GM23338 (cell line): ENCODE measurements at regions not wholly inside any gene's neighbourhood (a gene's known extent, or its start where the extent isn't known, plus 50 kb on each side); places are given as distances from the start of the nearest gene placed in this dataset.

Experiments
- ATAC-seq: fragments of 200-7000 bp; cut with Tn5 transposase; 3 replicates; pipeline ENCODE4 v1.9.1; 2020
- DNase-seq: peaks from one replicate; pipeline ENCODE4 v3.0.0-alpha.2; 2015; ENCODE audit warnings: low spot score
- H2AFZ ChIP-seq: fragments of 200-600 bp; sonication (generic); 2 replicates; pipeline ENCODE4 v1.8.0; 2016; ENCODE audit warnings: antibody characterized with exemption, mild to moderate bottlenecking, moderate library complexity
- H3F3A ChIP-seq: fragments of 200-600 bp; sonication (generic); replicated peaks from 2 replicates; pipeline ENCODE4 v1.8.0; 2017; ENCODE audit warnings: antibody characterized with exemption, mixed run types, low read depth
- H3K27ac ChIP-seq: fragments of 200-600 bp; sonication (generic); 2 replicates; pipeline ENCODE4 v1.6.1; 2016; ENCODE audit warnings: low read depth
- H3K27me3 ChIP-seq: fragments of 200-600 bp; sonication (generic); 2 replicates; pipeline ENCODE4 v1.8.0; 2016; ENCODE audit warnings: mild to moderate bottlenecking, mixed run types, moderate library complexity; ENCODE audit not compliant: insufficient read depth
- H3K36me3 ChIP-seq: fragments of 200-600 bp; sonication (generic); 2 replicates; pipeline ENCODE4 v1.8.0; 2016; ENCODE audit warnings: mild to moderate bottlenecking; ENCODE audit not compliant: insufficient read depth
- H3K4me1 ChIP-seq: fragments of 200-600 bp; sonication (generic); 2 replicates; pipeline ENCODE4 v1.8.0; 2016; ENCODE audit warnings: mild to moderate bottlenecking, moderate library complexity; ENCODE audit not compliant: insufficient read depth
- H3K4me2 ChIP-seq: fragments of 200-600 bp; sonication (generic); 2 replicates; pipeline ENCODE4 v1.7.1; 2017; ENCODE audit warnings: mixed run types
- H3K4me3 ChIP-seq: fragments of 200-600 bp; sonication (generic); 2 replicates; pipeline ENCODE4 v1.6.1; 2016; ENCODE audit warnings: mixed run types
- H3K79me2 ChIP-seq: fragments of 200-600 bp; sonication (generic); replicated peaks from 2 replicates; pipeline ENCODE4 v1.8.0; 2017; ENCODE audit warnings: mild to moderate bottlenecking; ENCODE audit not compliant: insufficient read depth
- H3K9me2 ChIP-seq: fragments of 200-600 bp; sonication (generic); 2 replicates; pipeline ENCODE4 v1.8.0; 2017; ENCODE audit not compliant: insufficient read depth
- H4K20me1 ChIP-seq: fragments of 200-600 bp; sonication (generic); replicated peaks from 2 replicates; pipeline ENCODE4 v1.8.0; 2017; ENCODE audit warnings: mild to moderate bottlenecking; ENCODE audit not compliant: insufficient read depth
- H3K27ac Mint-ChIP-seq: 2 replicates; pipeline ENCODE4 v1.8.0; 2020; ENCODE audit warnings: inconsistent platforms, mild to moderate bottlenecking, moderate library complexity, mixed read lengths
- H3K27me3 Mint-ChIP-seq: 3 replicates; pipeline ENCODE4 v1.8.0; 2022; ENCODE audit warnings: low read depth, mild to moderate bottlenecking, moderate library complexity, mixed read lengths, inconsistent platforms; ENCODE audit not compliant: insufficient read depth, poor library complexity
- H3K36me3 Mint-ChIP-seq: 3 replicates; pipeline ENCODE4 v1.8.0; 2021; ENCODE audit warnings: low read depth, mild to moderate bottlenecking, inconsistent platforms, moderate library complexity, mixed read lengths
- H3K4me1 Mint-ChIP-seq: 3 replicates; pipeline ENCODE4 v1.8.0; 2020; ENCODE audit warnings: mild to moderate bottlenecking, inconsistent platforms, mixed read lengths
- H3K4me3 Mint-ChIP-seq: 3 replicates; pipeline ENCODE4 v1.8.0; 2021; ENCODE audit warnings: moderate library complexity, mild to moderate bottlenecking, inconsistent platforms, mixed read lengths
- H3K9me3 Mint-ChIP-seq: 3 replicates; pipeline ENCODE4 v1.8.0; 2020; ENCODE audit warnings: moderate library complexity, mild to moderate bottlenecking, inconsistent platforms, mixed read lengths
- CREB1 ChIP-seq: fragments of 250-450 bp; sonication (Bioruptor Pico); IDR thresholded peaks from 2 replicates; pipeline ENCODE4 v1.5.0; 2020; ENCODE audit warnings: low read depth, mild to moderate bottlenecking, moderate library complexity
- JUNB ChIP-seq: IDR thresholded peaks from one replicate; pipeline ENCODE4 v1.6.1; 2016; ENCODE audit warnings: antibody characterized with exemption; ENCODE audit not compliant: unreplicated experiment
- NANOG ChIP-seq: IDR thresholded peaks from 2 replicates; pipeline ENCODE4 v1.6.1; 2016; ENCODE audit warnings: antibody characterized with exemption, borderline replicate concordance
- POLR2AphosphoS5 ChIP-seq: IDR thresholded peaks from 2 replicates; pipeline ENCODE4 v1.6.1; 2016; ENCODE audit warnings: antibody characterized with exemption, low read depth
- ZNF114 ChIP-seq: fragments of 250-450 bp; sonication (Bioruptor Pico); IDR thresholded peaks from 2 replicates; pipeline ENCODE4 v1.5.0; 2020; ENCODE audit warnings: mild to moderate bottlenecking, moderate library complexity
- ZNF331 ChIP-seq: fragments of 250-450 bp; sonication (Bioruptor Pico); IDR thresholded peaks from 2 replicates; pipeline ENCODE4 v1.5.0; 2020; ENCODE audit warnings: low read depth, mild to moderate bottlenecking, moderate library complexity
- TF ChIP-seq, protein P1 (sequence below): IDR thresholded peaks from 2 replicates; pipeline ENCODE4 v1.6.1; 2016; ENCODE audit warnings: antibody characterized with exemption
- TF ChIP-seq, protein P2 (sequence below): IDR thresholded peaks from one replicate; pipeline ENCODE4 v1.6.1; 2018; ENCODE audit warnings: antibody characterized with exemption; ENCODE audit not compliant: unreplicated experiment

DNA sequence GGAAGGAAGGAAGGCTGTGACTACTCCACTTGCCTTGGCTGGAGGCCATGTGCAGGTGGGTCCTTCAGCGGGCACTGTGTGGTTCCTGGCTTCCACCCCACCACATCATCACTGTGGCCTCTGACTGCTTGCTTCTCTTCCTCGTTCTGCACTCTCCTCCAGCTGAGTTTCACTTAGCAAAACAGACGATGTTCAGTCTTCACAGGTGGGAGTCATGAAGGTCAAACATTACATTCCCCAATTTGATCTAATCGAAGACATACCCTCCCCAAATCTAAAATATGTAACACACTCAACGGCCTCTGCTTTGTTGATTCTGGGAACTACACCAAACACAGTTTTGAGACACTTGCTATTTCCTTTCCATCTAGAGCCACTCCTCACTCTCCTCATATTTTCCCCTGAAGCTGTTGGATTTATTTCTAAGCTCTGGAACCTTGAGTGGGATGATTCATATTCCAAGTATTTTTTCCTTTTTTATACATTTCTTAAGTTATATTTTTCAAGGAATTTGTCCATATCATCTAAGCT lies 132.5 kb upstream of the FOXA2 start (continued):
- TF ChIP-seq, protein P1, sequence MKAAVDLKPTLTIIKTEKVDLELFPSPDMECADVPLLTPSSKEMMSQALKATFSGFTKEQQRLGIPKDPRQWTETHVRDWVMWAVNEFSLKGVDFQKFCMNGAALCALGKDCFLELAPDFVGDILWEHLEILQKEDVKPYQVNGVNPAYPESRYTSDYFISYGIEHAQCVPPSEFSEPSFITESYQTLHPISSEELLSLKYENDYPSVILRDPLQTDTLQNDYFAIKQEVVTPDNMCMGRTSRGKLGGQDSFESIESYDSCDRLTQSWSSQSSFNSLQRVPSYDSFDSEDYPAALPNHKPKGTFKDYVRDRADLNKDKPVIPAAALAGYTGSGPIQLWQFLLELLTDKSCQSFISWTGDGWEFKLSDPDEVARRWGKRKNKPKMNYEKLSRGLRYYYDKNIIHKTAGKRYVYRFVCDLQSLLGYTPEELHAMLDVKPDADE = no peak
- TF ChIP-seq, protein P2, sequence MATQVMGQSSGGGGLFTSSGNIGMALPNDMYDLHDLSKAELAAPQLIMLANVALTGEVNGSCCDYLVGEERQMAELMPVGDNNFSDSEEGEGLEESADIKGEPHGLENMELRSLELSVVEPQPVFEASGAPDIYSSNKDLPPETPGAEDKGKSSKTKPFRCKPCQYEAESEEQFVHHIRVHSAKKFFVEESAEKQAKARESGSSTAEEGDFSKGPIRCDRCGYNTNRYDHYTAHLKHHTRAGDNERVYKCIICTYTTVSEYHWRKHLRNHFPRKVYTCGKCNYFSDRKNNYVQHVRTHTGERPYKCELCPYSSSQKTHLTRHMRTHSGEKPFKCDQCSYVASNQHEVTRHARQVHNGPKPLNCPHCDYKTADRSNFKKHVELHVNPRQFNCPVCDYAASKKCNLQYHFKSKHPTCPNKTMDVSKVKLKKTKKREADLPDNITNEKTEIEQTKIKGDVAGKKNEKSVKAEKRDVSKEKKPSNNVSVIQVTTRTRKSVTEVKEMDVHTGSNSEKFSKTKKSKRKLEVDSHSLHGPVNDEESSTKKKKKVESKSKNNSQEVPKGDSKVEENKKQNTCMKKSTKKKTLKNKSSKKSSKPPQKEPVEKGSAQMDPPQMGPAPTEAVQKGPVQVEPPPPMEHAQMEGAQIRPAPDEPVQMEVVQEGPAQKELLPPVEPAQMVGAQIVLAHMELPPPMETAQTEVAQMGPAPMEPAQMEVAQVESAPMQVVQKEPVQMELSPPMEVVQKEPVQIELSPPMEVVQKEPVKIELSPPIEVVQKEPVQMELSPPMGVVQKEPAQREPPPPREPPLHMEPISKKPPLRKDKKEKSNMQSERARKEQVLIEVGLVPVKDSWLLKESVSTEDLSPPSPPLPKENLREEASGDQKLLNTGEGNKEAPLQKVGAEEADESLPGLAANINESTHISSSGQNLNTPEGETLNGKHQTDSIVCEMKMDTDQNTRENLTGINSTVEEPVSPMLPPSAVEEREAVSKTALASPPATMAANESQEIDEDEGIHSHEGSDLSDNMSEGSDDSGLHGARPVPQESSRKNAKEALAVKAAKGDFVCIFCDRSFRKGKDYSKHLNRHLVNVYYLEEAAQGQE = no peak
- TF ChIP-seq POLR2AphosphoS5 (no peak), ZNF331 (CRISPR knock-in tag) (no peak)

DNA sequence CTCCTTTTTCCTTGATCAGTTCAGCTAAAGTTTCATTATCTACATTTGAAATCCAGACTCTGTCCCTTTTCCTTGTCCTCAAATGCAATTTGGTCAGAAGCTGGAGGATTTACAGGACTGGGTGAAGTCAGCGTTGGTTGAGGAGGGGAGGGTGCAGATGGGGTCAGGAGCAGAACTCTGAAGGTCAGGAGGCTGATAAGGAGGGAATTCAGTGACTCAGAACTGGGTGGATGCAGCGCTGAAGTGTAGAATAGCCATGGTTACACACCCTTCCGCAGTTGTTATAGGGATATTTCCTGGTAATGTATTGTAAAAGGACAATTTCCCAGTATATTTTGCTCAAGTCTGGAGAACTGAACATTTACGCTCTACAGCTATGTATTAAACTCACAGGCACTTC lies 133.1 kb upstream of the FOXA2 start:
- H3K27ac Mint-ChIP-seq = no peak overlapping the region
- Histone ChIP-seq H3F3A (no peaks in the 10 kb centered on the region), H3K36me3 (no peaks in the 10 kb centered on the region), H2AFZ (no peak overlapping the region), H3K4me3 (no peak overlapping the region), H4K20me1 (no peaks in the 10 kb centered on the region), H3K27me3 (no peaks in the 10 kb centered on the region), H3K79me2 (no peaks in the 10 kb centered on the region), H3K4me2 (no peak overlapping the region), H3K4me1 (peaks cover 4% of the 10 kb centered on the region; the same call in 1 of the 2 replicates), H3K27ac (no peak overlapping the region), H3K9me2 (no peaks in the 10 kb centered on the region; the same call in 1 of the 2 replicates)
- no peaks in the 10 kb centered on the region for H3K9me3 Mint-ChIP-seq
- TF ChIP-seq ZNF114 (CRISPR knock-in tag) (no peak), NANOG (no peak), CREB1 (CRISPR knock-in tag) (no peak)
- H3K36me3 Mint-ChIP-seq = no peaks in the 10 kb centered on the region
- DNase-seq = no peak
- ATAC-seq = no peak
- H3K4me3 Mint-ChIP-seq = no peak overlapping the region
- H3K27me3 Mint-ChIP-seq = no peaks in the 10 kb centered on the region
- H3K4me1 Mint-ChIP-seq = no peaks in the 10 kb centered on the region

DNA sequence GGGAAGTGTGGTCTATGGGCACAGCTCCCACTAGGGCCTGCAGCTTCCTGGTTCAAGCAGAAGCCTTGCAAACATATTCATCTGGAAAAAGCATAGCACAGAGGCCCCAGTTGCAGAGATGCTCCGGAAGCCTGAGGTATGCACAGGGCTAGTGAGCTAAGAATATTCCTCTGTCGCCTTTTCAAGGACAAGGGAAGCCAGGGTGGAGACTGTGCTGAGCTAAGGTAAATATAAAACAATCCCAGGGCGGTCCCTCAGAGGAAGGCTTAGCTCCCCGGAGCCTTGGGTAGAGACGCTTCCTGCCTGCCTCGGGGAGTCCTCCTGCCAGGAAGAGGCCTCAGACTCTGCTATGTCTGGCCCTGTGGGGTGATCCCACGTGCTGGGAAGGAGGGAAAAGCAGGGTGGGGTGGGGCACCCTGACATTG lies 134.8 kb upstream of the FOXA2 start:
- H3F3A ChIP-seq = no peaks in the 10 kb centered on the region
- H3K9me2 ChIP-seq = no peaks in the 10 kb centered on the region; the same call in 1 of the 2 replicates
- H4K20me1 ChIP-seq = no peaks in the 10 kb centered on the region
- ATAC-seq (peak; percentile 65), DNase-seq (peak; percentile 4)
- no peaks in the 10 kb centered on the region for H3K36me3 ChIP-seq
- peak overlapping the region; percentile 47; the same call in 1 of the 2 replicates for H2AFZ ChIP-seq
- H3K4me3 ChIP-seq = no peak overlapping the region
- Mint-ChIP-seq H3K27me3 (no peaks in the 10 kb centered on the region), H3K4me3 (no peak overlapping the region), H3K36me3 (no peaks in the 10 kb centered on the region), H3K9me3 (no peaks in the 10 kb centered on the region), H3K27ac (no peak overlapping the region), H3K4me1 (no peaks in the 10 kb centered on the region)
- H3K4me1 ChIP-seq = peaks cover 4% of the 10 kb centered on the region; the same call in 1 of the 2 replicates
- no peaks in the 10 kb centered on the region for H3K79me2 ChIP-seq
- H3K4me2 ChIP-seq = no peak overlapping the region
- TF ChIP-seq, protein P1 = no peak
- TF ChIP-seq JUNB = no peak
- H3K27me3 ChIP-seq = no peaks in the 10 kb centered on the region
- no peak overlapping the region for H3K27ac ChIP-seq
